IMR-90 (cell line): ENCODE measurements at regions not wholly inside any gene's neighbourhood (a gene's known extent, or its start where the extent isn't known, plus 50 kb on each side); places are given as distances from the start of the nearest gene placed in this dataset.
A peak's percentile ranks its signal among the peaks of the same experiment; 100 is the strongest.

Source experiments
- ATAC-seq: fragments of 200-7000 bp; cut with Tn5 transposase; 2 replicates; pipeline ENCODE4 v1.9.1; 2020; ENCODE audit warnings: low read depth, mild to moderate bottlenecking, moderate library complexity
- BruUV-seq: library from RNA; stranded (reverse); fragments of 400-500 nt; replicated peaks from 2 replicates; lab custom pipeline; 2021; lab: Mats Ljungman, UMichigan
- CTCF ChIA-PET: fragments of 300-600 bp; formaldehyde crosslinking; extraction: SDS; loops from one replicate; lab custom pipeline; 2021; ENCODE audit warnings: antibody characterized with exemption; lab: Yijun Ruan, JAX
- POLR2A ChIA-PET: fragments of 300-600 bp; sonication (Branson Sonifier 250); formaldehyde crosslinking; loops from one replicate; lab custom pipeline; 2022; ENCODE audit warnings: antibody characterized with exemption; ENCODE audit not compliant: unreplicated experiment; lab: Charles Lee
- DNase-seq: peaks from one replicate; pipeline ENCODE4 v3.0.0; 2013
- H2AFZ ChIP-seq: replicated peaks from 2 replicates; pipeline ENCODE3; 2013; ENCODE audit warnings: low read length, mild to moderate bottlenecking; ENCODE audit not compliant: poor library complexity
- H2AK5ac ChIP-seq: 2 replicates; pipeline ENCODE4 v1.6.1; 2013; ENCODE audit warnings: low read depth, low read length, inconsistent platforms
- H2AK9ac ChIP-seq: replicated peaks from 2 replicates; pipeline ENCODE3; 2013; ENCODE audit warnings: mild to moderate bottlenecking, low read depth, low read length, moderate library complexity; ENCODE audit not compliant: poor library complexity
- H2BK120ac ChIP-seq: 2 replicates; pipeline ENCODE4 v1.6.1; 2013; ENCODE audit warnings: low read depth, low read length, inconsistent platforms
- H2BK15ac ChIP-seq: 3 replicates; pipeline ENCODE4 v1.6.1; 2013; ENCODE audit warnings: low read depth, low read length, inconsistent platforms
- H2BK20ac ChIP-seq: 2 replicates; pipeline ENCODE4 v1.6.1; 2013; ENCODE audit warnings: low read depth, mild to moderate bottlenecking, inconsistent platforms, low read length, moderate library complexity
- H2BK5ac ChIP-seq: 2 replicates; pipeline ENCODE4 v1.6.1; 2013; ENCODE audit warnings: mild to moderate bottlenecking, low read depth, low read length, inconsistent platforms; ENCODE audit not compliant: poor library complexity, severe bottlenecking
- H3K14ac ChIP-seq: replicated peaks from 2 replicates; pipeline ENCODE4 v1.6.1; 2013; ENCODE audit warnings: low read depth, low read length, inconsistent platforms
- H3K18ac ChIP-seq: 2 replicates; pipeline ENCODE4 v1.6.1; 2013; ENCODE audit warnings: low read depth, low read length, control low read depth
- H3K23ac ChIP-seq: 2 replicates; pipeline ENCODE4 v1.6.1; 2013; ENCODE audit warnings: low read depth, low read length, inconsistent platforms
- H3K27ac ChIP-seq: 2 replicates; pipeline ENCODE4 v1.5.1; 2013; ENCODE audit warnings: mild to moderate bottlenecking, control low read depth, low read length; ENCODE audit not compliant: insufficient read depth
- H3K27me3 ChIP-seq: 2 replicates; pipeline ENCODE4 v1.6.1; 2013; ENCODE audit warnings: low read length; ENCODE audit not compliant: control insufficient read depth, insufficient read depth
- H3K36me3 ChIP-seq: 2 replicates; pipeline ENCODE4 v1.6.1; 2013; ENCODE audit warnings: low read length, mixed read lengths; ENCODE audit not compliant: control insufficient read depth, insufficient read depth
- H3K4ac ChIP-seq: 2 replicates; pipeline ENCODE4 v1.6.1; 2013; ENCODE audit warnings: low read depth, low read length, inconsistent platforms
- H3K4me1 ChIP-seq: 2 replicates; pipeline ENCODE4 v1.6.1; 2013; ENCODE audit warnings: low read length, mixed read lengths; ENCODE audit not compliant: control insufficient read depth, insufficient read depth
- H3K4me2 ChIP-seq: 2 replicates; pipeline ENCODE4 v1.6.1; 2013; ENCODE audit warnings: low read depth, mild to moderate bottlenecking, control low read depth, low read length, moderate library complexity
- H3K4me3 ChIP-seq: 2 replicates; pipeline ENCODE4 v1.5.1; 2013; ENCODE audit warnings: low read depth, mild to moderate bottlenecking, control low read depth, low read length, moderate library complexity; ENCODE audit not compliant: insufficient read depth
- H3K56ac ChIP-seq: 2 replicates; pipeline ENCODE4 v1.6.1; 2013; ENCODE audit warnings: low read length, inconsistent platforms; ENCODE audit not compliant: insufficient read depth; ENCODE audit errors: extremely low read depth
- H3K79me1 ChIP-seq, 2 experiments: 2 replicates each; pipeline ENCODE4 v1.6.1; 2013; ENCODE audit warnings: low read length in 2 of 2, inconsistent platforms in 1 of 2, low read depth in 1 of 2
- H3K9ac ChIP-seq: 2 replicates; pipeline ENCODE4 v1.6.1; 2013; ENCODE audit warnings: low read depth, low read length, control low read depth
- H3K9me1 ChIP-seq: 2 replicates; pipeline ENCODE4 v1.6.1; 2013; ENCODE audit warnings: low read length, inconsistent platforms; ENCODE audit not compliant: insufficient read depth
- H3K9me3 ChIP-seq: 2 replicates; pipeline ENCODE4 v1.6.1; 2013; ENCODE audit warnings: low read length; ENCODE audit not compliant: control insufficient read depth, insufficient read depth
- H4K20me1 ChIP-seq: 2 replicates; pipeline ENCODE4 v1.6.1; 2013; ENCODE audit warnings: low read length, inconsistent platforms; ENCODE audit not compliant: insufficient read depth
- H4K5ac ChIP-seq: 2 replicates; pipeline ENCODE4 v1.6.1; 2013; ENCODE audit warnings: mild to moderate bottlenecking, low read depth, low read length, control low read depth
- H4K8ac ChIP-seq, 2 experiments: 2 replicates each; pipeline ENCODE4 v1.6.1; 2013; ENCODE audit warnings: low read depth in 2 of 2, low read length in 2 of 2, control low read depth in 1 of 2, inconsistent platforms in 1 of 2
- H4K91ac ChIP-seq: 2 replicates; pipeline ENCODE4 v1.6.1; 2013; ENCODE audit warnings: low read depth, low read length, inconsistent platforms; ENCODE audit not compliant: insufficient read depth
- BHLHE40 ChIP-seq: fragments of 150-350 bp; IDR thresholded peaks from 2 replicates; pipeline ENCODE4 v1.6.1; 2016; ENCODE audit warnings: mild to moderate bottlenecking, low read depth, low read length
- WGBS, 2 experiments: methylation state at CpG; one replicate each; pipeline versions ENCODE4 v1.1.5 to v1.1.7; 2013; ENCODE audit warnings: missing lambda C conversion rate in 2 of 2; ENCODE audit not compliant: insufficient read length in 1 of 2; ENCODE audit errors: extremely low coverage in 2 of 2; 5-methylcytosine and 5-hydroxymethylcytosine counted together
- dilution Hi-C: fragments of 300-500 bp; cut with HindIII; formaldehyde crosslinking; loops from one replicate; pipeline ENCODE4 v1.14.3; 2018; ENCODE audit warnings: low sequenced_read_pairs; ENCODE audit not compliant: unreplicated experiment
- in situ Hi-C: fragments of 300-500 bp; cut with MboI; formaldehyde crosslinking; loops from 3 replicates; pipeline ENCODE4 v1.14.3; 2019; ENCODE audit warnings: low sequenced_read_pairs, inconsistent platforms, mixed read lengths
- intact Hi-C: fragments of 100-400 bp; cut with micrococcal nuclease; formaldehyde crosslinking; loops from 2 replicates; pipeline ENCODE4 v1.10.0; 2022
- TF ChIP-seq, protein P1 (sequence below): fragments of 150-350 bp; IDR thresholded peaks from 2 replicates; pipeline ENCODE4 v1.6.1; 2016; ENCODE audit warnings: low read depth, mild to moderate bottlenecking, low read length, moderate library complexity, borderline replicate concordance

DNA sequence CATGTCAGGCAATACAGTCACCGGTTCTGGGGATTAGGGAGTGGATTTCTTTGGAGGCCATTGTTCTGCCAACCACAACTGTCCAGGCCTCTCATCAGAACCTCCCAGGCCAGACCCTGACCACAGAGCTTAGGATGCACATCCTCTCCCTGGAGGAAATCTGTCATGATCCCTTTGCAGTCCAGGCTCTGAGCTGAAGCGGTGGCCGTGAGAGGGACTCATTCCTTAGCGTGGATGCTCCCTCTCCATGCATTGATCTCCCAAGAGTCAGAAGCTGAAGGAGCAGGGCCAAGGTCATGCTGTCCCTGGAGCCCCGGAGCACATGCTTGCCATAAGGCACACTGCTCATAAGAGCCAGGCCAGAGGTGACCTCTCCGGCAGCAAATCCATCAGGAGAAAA lies 181.4 kb downstream of the COPRS start:
- Histone ChIP-seq H4K8ac (no peak overlapping the region), H2BK20ac (0 out of 2 replicates have a peak overlapping the region, but pooled peaks have one; percentile 17), H3K4me1 (peaks cover 7% of the 10 kb centered on the region), H3K4me2 (no peak overlapping the region), H3K79me1 (no peaks in the 10 kb centered on the region), H3K9me1 (peaks cover 8% of the 10 kb centered on the region; the same call in 1 of the 2 replicates), H2BK5ac (no peak overlapping the region), H2AK5ac (no peak overlapping the region), H2AK9ac (peak overlapping the region; percentile 34), H3K14ac (peak overlapping the region; percentile 58; the same call in 1 of the 2 replicates), H2AFZ (peak overlapping the region; percentile 59), H3K18ac (no peak overlapping the region), H4K20me1 (no peaks in the 10 kb centered on the region), H4K5ac (no peak overlapping the region), H2BK120ac (no peak overlapping the region), H3K27ac (no peak overlapping the region), H3K23ac (no peak overlapping the region), H3K4me3 (no peak overlapping the region), H3K9ac (no peak overlapping the region), H2BK15ac (no peak overlapping the region), H3K56ac (no peak overlapping the region), H3K36me3 (no peaks in the 10 kb centered on the region), H3K4ac (no peak overlapping the region), H3K27me3 (no peaks in the 10 kb centered on the region), H3K9me3 (no peaks in the 10 kb centered on the region), H4K91ac (no peak overlapping the region)
- in situ Hi-C loops (loop anchor here (5.0 kb wide), 1 partner anchor 40 kb away; no protein-coding TSS in a partner anchor), intact Hi-C loops (no loop called here), dilution Hi-C loops (no loop called here)
- CTCF ChIA-PET = no interaction called here
- ATAC-seq (no peak), DNase-seq (no peak)
- no TSS peak for BruUV-seq
- 95% methylated on average over 3 of the region's 6 CpGs; no CpG with 5 or more reads in 1 of the 2 experiments for WGBS, 2 experiments
- TF ChIP-seq BHLHE40 = no peak
- TF ChIP-seq, protein P1, sequence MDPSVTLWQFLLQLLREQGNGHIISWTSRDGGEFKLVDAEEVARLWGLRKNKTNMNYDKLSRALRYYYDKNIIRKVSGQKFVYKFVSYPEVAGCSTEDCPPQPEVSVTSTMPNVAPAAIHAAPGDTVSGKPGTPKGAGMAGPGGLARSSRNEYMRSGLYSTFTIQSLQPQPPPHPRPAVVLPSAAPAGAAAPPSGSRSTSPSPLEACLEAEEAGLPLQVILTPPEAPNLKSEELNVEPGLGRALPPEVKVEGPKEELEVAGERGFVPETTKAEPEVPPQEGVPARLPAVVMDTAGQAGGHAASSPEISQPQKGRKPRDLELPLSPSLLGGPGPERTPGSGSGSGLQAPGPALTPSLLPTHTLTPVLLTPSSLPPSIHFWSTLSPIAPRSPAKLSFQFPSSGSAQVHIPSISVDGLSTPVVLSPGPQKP = no peak
- POLR2A ChIA-PET = no interaction called here
